ENCODE measurements at regions not wholly inside any gene's neighbourhood (a gene's known extent, or its start where the extent isn't known, plus 50 kb on each side); places are given as distances from the start of the nearest gene placed in this dataset.
"Not testable (repeated sequence)": the region's sequence is repeated elsewhere in the genome, so short reads cannot be mapped to it uniquely, and the experiment has no call there.

DNA sequence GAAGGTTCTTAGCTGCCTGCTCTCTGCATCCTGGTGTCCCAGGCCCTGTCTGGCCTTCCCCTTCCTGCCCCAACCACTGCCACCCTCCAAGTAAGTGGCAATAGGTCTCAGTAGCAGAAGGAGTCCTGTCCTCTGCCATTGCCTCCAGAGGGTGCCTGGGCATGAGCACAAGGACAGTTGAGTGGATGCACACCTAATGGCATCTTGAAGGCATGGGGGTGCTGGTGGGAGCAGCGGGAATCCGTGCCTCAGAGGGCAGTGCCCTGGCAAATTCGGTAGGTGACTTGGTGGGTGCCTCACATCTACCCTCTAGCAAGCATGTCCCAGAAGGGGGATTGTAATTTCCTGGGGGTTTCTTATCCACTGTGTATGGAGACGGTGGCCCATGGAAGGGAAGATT lies 182.8 kb upstream of the POMZP3 start:
- not testable (repeated sequence) for H3K4me1 ChIP-seq (ENCODE audit: insufficient read depth, low read length); H3K36me3 ChIP-seq (ENCODE audit: insufficient read depth, low read length); H4K20me1 ChIP-seq (ENCODE audit: insufficient read depth, low read length); H3K27me3 ChIP-seq (ENCODE audit: insufficient read depth, low read length, poor library complexity); H3K4me2 ChIP-seq (ENCODE audit: insufficient read depth, low read length); H3K79me2 ChIP-seq (ENCODE audit: insufficient read depth, low read length); H3K9ac ChIP-seq (ENCODE audit: low read depth, low read length); DNase-seq; H3K27ac ChIP-seq (ENCODE audit: low read length); H3K4me3 ChIP-seq (ENCODE audit: low read depth in 1 of 2, low read length in 2 of 2); H2AFZ ChIP-seq (ENCODE audit: low read depth, low read length); H3K9me3 ChIP-seq (ENCODE audit: insufficient read depth, low read length, severe bottlenecking); ATAC-seq (ENCODE audit: insufficient read depth, low read depth)

DNA sequence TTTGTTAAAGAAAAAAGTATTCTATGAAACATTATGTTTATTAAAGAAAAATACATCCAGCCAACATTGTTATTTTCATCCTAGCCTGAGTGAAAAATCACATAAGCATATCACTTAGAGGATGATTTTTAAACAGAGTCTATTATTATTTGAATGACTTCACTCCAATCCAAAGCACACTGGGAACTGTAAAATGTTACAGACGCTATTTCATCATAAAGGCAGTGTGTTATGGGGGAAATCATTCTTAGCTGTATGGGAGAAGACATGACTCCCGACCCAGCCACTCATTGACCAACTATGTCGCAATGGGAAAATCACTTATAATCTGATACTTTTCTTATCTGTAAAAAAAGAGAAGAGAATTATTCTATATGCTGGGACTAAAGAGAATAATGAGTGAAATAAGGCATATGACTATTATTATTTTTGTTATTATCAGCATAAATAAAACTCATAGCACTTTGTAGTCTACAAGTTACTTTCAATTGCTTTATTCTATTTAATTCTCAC lies 180.6 kb upstream of the POMZP3 start:
- H3K36me3 ChIP-seq (ENCODE audit: insufficient read depth, low read length); H3K4me3 ChIP-seq (ENCODE audit: low read depth in 1 of 2, low read length in 2 of 2); H3K27me3 ChIP-seq (ENCODE audit: insufficient read depth, low read length, poor library complexity); H4K20me1 ChIP-seq (ENCODE audit: insufficient read depth, low read length); H3K9ac ChIP-seq (ENCODE audit: low read depth, low read length); H3K27ac ChIP-seq (ENCODE audit: low read length); H3K4me2 ChIP-seq (ENCODE audit: insufficient read depth, low read length); ATAC-seq (ENCODE audit: insufficient read depth, low read depth); DNase-seq; H3K79me2 ChIP-seq (ENCODE audit: insufficient read depth, low read length); H3K9me3 ChIP-seq (ENCODE audit: insufficient read depth, low read length, severe bottlenecking); H3K4me1 ChIP-seq (ENCODE audit: insufficient read depth, low read length); H2AFZ ChIP-seq (ENCODE audit: low read depth, low read length): not testable (repeated sequence)

DNA sequence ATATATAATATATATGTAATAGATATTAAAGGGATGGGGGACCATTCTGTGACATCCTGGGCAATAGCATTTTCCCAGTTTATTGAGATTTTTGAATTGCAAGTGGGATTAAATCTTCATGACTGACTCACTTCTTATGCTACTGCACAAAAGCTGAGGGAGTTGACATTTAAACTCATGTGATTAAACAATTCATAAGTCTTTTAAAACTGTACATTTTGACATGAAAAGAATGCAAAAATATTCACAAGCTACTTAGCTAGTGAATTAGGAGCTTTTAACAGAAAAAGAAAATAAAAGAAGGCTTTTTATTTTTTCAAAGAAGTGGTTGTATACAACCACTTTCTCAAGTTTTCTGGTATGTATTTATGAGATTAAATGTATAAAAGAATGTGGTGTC lies 179.4 kb upstream of the POMZP3 start:
- not testable (repeated sequence) for H2AFZ ChIP-seq (ENCODE audit: low read depth, low read length); H4K20me1 ChIP-seq (ENCODE audit: insufficient read depth, low read length); H3K4me3 ChIP-seq (ENCODE audit: low read depth in 1 of 2, low read length in 2 of 2); H3K27me3 ChIP-seq (ENCODE audit: insufficient read depth, low read length, poor library complexity); H3K36me3 ChIP-seq (ENCODE audit: insufficient read depth, low read length); H3K9ac ChIP-seq (ENCODE audit: low read depth, low read length); DNase-seq; ATAC-seq (ENCODE audit: insufficient read depth, low read depth); H3K79me2 ChIP-seq (ENCODE audit: insufficient read depth, low read length); H3K27ac ChIP-seq (ENCODE audit: low read length); H3K9me3 ChIP-seq (ENCODE audit: insufficient read depth, low read length, severe bottlenecking); H3K4me2 ChIP-seq (ENCODE audit: insufficient read depth, low read length); H3K4me1 ChIP-seq (ENCODE audit: insufficient read depth, low read length)

DNA sequence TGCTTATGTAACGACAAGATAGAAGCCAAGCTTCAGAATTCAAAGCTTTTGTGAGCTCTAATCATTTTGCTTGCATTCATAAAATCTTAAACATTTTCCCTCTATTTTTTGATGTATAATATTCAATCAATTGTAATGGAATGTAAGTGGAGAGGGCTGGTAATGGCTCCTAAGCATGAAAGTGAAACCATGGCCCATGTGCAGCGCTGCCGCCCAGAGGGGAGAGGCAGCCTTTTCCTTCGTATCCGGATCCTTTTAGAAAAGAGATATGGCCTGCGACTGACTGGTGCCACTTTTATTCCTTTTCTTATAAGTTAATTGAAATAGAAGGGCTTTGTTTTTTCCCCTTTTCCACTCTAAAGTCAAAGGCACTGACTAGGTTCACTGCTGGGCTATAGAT lies 178.9 kb upstream of the POMZP3 start:
- H3K27ac ChIP-seq (ENCODE audit: low read length); H2AFZ ChIP-seq (ENCODE audit: low read depth, low read length); H3K4me1 ChIP-seq (ENCODE audit: insufficient read depth, low read length); H3K4me2 ChIP-seq (ENCODE audit: insufficient read depth, low read length); H3K79me2 ChIP-seq (ENCODE audit: insufficient read depth, low read length); H3K36me3 ChIP-seq (ENCODE audit: insufficient read depth, low read length); ATAC-seq (ENCODE audit: insufficient read depth, low read depth); H3K4me3 ChIP-seq (ENCODE audit: low read depth in 1 of 2, low read length in 2 of 2); H3K9ac ChIP-seq (ENCODE audit: low read depth, low read length); H3K9me3 ChIP-seq (ENCODE audit: insufficient read depth, low read length, severe bottlenecking); H4K20me1 ChIP-seq (ENCODE audit: insufficient read depth, low read length); H3K27me3 ChIP-seq (ENCODE audit: insufficient read depth, low read length, poor library complexity); DNase-seq: not testable (repeated sequence)

DNA sequence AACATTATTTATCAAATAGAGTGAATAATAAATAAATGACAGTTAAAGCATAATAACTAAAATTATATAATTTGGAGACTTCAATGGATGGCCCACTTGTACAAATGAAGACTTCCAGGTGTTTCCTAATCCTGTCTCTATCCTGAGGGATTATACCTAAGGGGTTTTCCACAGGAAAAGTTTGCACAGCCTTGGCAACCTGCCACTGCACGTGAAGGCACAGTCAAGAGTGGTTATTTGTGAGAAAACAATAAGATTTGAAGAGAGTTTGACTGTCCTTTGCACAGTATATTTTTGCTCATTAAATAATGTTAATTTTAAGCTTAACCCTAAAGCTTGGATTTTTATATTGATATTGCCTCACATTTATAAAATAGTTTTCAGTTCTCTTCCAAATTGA lies 178.2 kb upstream of the POMZP3 start:
- H3K4me2 ChIP-seq (ENCODE audit: insufficient read depth, low read length); ATAC-seq (ENCODE audit: insufficient read depth, low read depth); H2AFZ ChIP-seq (ENCODE audit: low read depth, low read length); H3K27ac ChIP-seq (ENCODE audit: low read length); H3K9ac ChIP-seq (ENCODE audit: low read depth, low read length); H3K4me3 ChIP-seq (ENCODE audit: low read depth in 1 of 2, low read length in 2 of 2); DNase-seq; H3K4me1 ChIP-seq (ENCODE audit: insufficient read depth, low read length); H3K79me2 ChIP-seq (ENCODE audit: insufficient read depth, low read length); H3K27me3 ChIP-seq (ENCODE audit: insufficient read depth, low read length, poor library complexity); H3K9me3 ChIP-seq (ENCODE audit: insufficient read depth, low read length, severe bottlenecking); H4K20me1 ChIP-seq (ENCODE audit: insufficient read depth, low read length); H3K36me3 ChIP-seq (ENCODE audit: insufficient read depth, low read length): not testable (repeated sequence)

DNA sequence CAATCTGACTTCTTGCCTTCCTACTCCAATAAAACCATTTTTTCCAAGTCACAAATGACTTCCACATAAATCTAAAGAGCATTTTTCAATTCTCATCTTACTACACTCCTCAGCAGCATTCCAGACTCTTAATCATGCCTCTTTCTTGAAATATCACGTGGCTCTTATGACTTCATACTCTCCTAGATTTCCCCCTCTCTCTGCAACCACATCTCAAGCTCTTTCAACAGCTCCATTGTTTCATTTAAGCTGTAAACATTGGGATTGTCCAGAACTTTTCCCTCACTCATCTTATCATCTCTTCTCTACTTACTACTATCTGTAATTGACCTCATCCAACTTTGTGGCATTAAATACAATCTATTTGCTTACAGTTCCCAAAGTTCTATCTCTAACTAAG lies 170.6 kb upstream of the POMZP3 start:
- not testable (repeated sequence) for H4K20me1 ChIP-seq (ENCODE audit: insufficient read depth, low read length); H3K9ac ChIP-seq (ENCODE audit: low read depth, low read length); H3K27ac ChIP-seq (ENCODE audit: low read length); H3K9me3 ChIP-seq (ENCODE audit: insufficient read depth, low read length, severe bottlenecking); H3K4me3 ChIP-seq (ENCODE audit: low read depth in 1 of 2, low read length in 2 of 2); H3K4me1 ChIP-seq (ENCODE audit: insufficient read depth, low read length); H3K79me2 ChIP-seq (ENCODE audit: insufficient read depth, low read length); H3K27me3 ChIP-seq (ENCODE audit: insufficient read depth, low read length, poor library complexity); H3K4me2 ChIP-seq (ENCODE audit: insufficient read depth, low read length); H3K36me3 ChIP-seq (ENCODE audit: insufficient read depth, low read length); DNase-seq; H2AFZ ChIP-seq (ENCODE audit: low read depth, low read length); ATAC-seq (ENCODE audit: insufficient read depth, low read depth)

DNA sequence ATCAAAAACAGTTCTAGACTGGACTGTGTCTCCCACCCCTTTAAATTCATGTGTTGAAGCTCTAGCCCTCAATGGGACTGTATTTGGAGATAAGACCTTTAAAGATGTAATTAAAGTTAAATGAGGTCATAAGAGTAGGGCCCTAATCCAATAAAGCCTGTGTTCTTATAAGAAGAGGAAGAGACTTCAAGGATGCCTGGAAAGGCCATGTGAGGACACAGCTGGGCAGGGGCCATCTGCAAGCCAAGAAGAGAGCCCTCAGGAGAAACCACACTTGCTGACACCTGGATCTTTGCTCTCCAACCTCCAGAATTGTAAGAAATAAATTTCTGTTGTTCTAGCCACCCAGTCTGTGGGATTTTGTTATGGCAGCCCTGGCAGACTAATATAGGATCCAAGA lies 153.6 kb upstream of the POMZP3 start:
- not testable (repeated sequence) for H3K4me2 ChIP-seq (ENCODE audit: insufficient read depth, low read length); H3K36me3 ChIP-seq (ENCODE audit: insufficient read depth, low read length); DNase-seq; H3K27ac ChIP-seq (ENCODE audit: low read length); H2AFZ ChIP-seq (ENCODE audit: low read depth, low read length); H3K79me2 ChIP-seq (ENCODE audit: insufficient read depth, low read length); H3K27me3 ChIP-seq (ENCODE audit: insufficient read depth, low read length, poor library complexity); H3K4me3 ChIP-seq (ENCODE audit: low read depth in 1 of 2, low read length in 2 of 2); ATAC-seq (ENCODE audit: insufficient read depth, low read depth); H3K9ac ChIP-seq (ENCODE audit: low read depth, low read length); H4K20me1 ChIP-seq (ENCODE audit: insufficient read depth, low read length); H3K4me1 ChIP-seq (ENCODE audit: insufficient read depth, low read length); H3K9me3 ChIP-seq (ENCODE audit: insufficient read depth, low read length, severe bottlenecking)

Data from DND-41 (cell line).